Activated naive CD4-positive, alpha-beta T cell treated with anti-CD3 and anti-CD28 coated beads, Interleukin-2, amount 10 ng/mL, durations not matched to agents 7 days and 5 days (primary cell): ENCODE measurements at regions not wholly inside any gene's neighbourhood (a gene's known extent, or its start where the extent isn't known, plus 50 kb on each side); places are given as distances from the start of the nearest gene placed in this dataset.
"Not testable (repeated sequence)": the region's sequence is repeated elsewhere in the genome, so short reads cannot be mapped to it uniquely, and the experiment has no call there.

ENCODE experiments used
- CTCF ChIA-PET: fragments of 350-600 bp; sonication (Branson Sonifier 250); formaldehyde crosslinking; loops from one replicate; lab custom pipeline; 2021; ENCODE audit warnings: antibody characterized with exemption; lab: Charles Lee
- DNase-seq: peaks from one replicate; pipeline ENCODE4 v3.0.0-alpha.2; 2020
- H3K27ac Mint-ChIP-seq: one replicate; pipeline ENCODE4 v1.8.0; 2021; ENCODE audit warnings: mild to moderate bottlenecking, moderate library complexity, mixed read lengths
- H3K27me3 Mint-ChIP-seq: one replicate; pipeline ENCODE4 v1.8.0; 2021; ENCODE audit warnings: mild to moderate bottlenecking, mixed read lengths
- H3K36me3 Mint-ChIP-seq: one replicate; pipeline ENCODE4 v1.8.0; 2021; ENCODE audit warnings: mixed read lengths
- H3K4me1 Mint-ChIP-seq: one replicate; pipeline ENCODE4 v1.8.0; 2021; ENCODE audit warnings: mixed read lengths
- H3K4me3 Mint-ChIP-seq: one replicate; pipeline ENCODE4 v1.8.0; 2021; ENCODE audit warnings: mild to moderate bottlenecking, moderate library complexity, mixed read lengths
- H3K9me3 Mint-ChIP-seq: one replicate; pipeline ENCODE4 v1.8.0; 2021; ENCODE audit warnings: mixed read lengths

- H3K36me3 Mint-ChIP-seq = no peaks in the 10 kb centered on the region
- no peaks in the 10 kb centered on the region for H3K27me3 Mint-ChIP-seq
- H3K4me3 Mint-ChIP-seq = no peak overlapping the region
- H3K4me1 Mint-ChIP-seq = no peaks in the 10 kb centered on the region
- no peak for DNase-seq
- peaks cover 2% of the 10 kb centered on the region for H3K9me3 Mint-ChIP-seq
- CTCF ChIA-PET = no interaction called here
- no peak overlapping the region for H3K27ac Mint-ChIP-seq
Observed at GRCh38 chr4:60656171-60656570, 544.0 kb upstream of the ADGRL3 start.

DNA sequence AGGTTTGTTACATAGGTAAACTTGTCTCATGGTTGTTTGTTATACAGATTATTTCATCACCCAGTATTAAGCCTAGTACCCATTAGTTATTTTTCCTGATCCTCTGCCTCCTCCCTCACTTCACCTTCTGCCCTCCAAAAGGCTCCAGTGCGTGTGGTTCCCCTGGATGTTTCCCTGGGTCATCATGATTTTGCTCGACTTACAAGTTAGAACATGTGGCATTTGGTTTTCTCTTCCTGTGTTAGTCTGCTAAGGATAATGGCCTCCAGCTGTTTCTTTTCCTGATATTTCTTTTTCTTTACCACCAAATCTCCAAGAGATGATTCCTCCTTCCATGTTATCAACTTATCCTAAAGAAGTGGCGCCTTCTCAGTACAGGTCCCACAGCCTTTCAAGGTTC lies 543.1 kb upstream of the ADGRL3 start:
- peaks cover 2% of the 10 kb centered on the region for H3K9me3 Mint-ChIP-seq
- DNase-seq = no peak
- no peaks in the 10 kb centered on the region for H3K4me1 Mint-ChIP-seq
- no peaks in the 10 kb centered on the region for H3K27me3 Mint-ChIP-seq
- CTCF ChIA-PET = no interaction called here
- H3K4me3 Mint-ChIP-seq = no peak overlapping the region
- H3K27ac Mint-ChIP-seq = no peak overlapping the region
- H3K36me3 Mint-ChIP-seq = no peaks in the 10 kb centered on the region

DNA sequence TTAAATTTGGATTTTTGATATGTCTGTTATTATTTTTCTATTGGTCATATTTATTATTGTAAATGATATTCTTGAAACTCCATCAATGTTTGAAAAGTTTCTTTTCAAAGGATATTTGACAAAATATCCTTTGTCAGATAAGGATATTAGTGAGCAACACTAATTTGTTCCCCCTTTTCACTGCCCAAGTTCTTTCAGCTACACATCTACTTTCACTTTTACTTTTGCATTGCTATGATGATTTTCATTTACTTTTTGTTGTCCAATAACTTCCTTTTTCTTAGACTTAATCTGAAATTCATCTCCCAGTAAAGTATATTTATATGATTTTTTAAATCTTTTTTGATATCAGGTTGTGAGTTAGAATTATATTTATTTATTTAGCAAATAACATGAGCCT lies 542.3 kb upstream of the ADGRL3 start:
- no peak overlapping the region for H3K27ac Mint-ChIP-seq
- DNase-seq = no peak
- no peaks in the 10 kb centered on the region for H3K36me3 Mint-ChIP-seq
- H3K27me3 Mint-ChIP-seq = no peaks in the 10 kb centered on the region
- H3K4me3 Mint-ChIP-seq = no peak overlapping the region
- CTCF ChIA-PET = no interaction called here
- H3K4me1 Mint-ChIP-seq = no peaks in the 10 kb centered on the region
- H3K9me3 Mint-ChIP-seq = peaks cover 2% of the 10 kb centered on the region

DNA sequence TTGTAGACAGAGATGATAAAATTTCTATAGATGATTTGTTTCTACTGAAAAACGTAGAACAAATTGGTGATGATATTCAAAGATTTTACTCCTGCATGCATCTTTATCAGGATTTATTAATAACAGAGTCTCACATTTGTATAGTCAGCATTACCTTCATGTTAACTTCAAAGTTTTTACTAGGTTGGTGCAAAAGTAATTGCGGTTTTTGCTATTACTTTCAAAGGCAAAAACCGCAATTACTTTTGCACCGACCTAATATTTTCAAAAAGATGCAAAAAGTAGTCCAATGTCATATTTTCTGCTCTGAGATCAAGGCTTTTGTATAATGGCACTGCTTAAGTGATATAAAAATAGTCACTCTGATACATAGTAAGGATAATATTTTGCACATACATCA lies 536.4 kb upstream of the ADGRL3 start:
- Mint-ChIP-seq H3K27ac (no peak overlapping the region), H3K27me3 (no peaks in the 10 kb centered on the region), H3K36me3 (no peaks in the 10 kb centered on the region), H3K9me3 (peaks cover 2% of the 10 kb centered on the region), H3K4me1 (no peaks in the 10 kb centered on the region), H3K4me3 (no peak overlapping the region)
- no peak for DNase-seq
- CTCF ChIA-PET = no interaction called here

- H3K36me3 Mint-ChIP-seq = no peaks in the 10 kb centered on the region
- CTCF ChIA-PET = no interaction called here
- no peaks in the 10 kb centered on the region for H3K27me3 Mint-ChIP-seq
- no peak overlapping the region for H3K27ac Mint-ChIP-seq
- no peaks in the 10 kb centered on the region for H3K4me1 Mint-ChIP-seq
- no peak for DNase-seq
- no peak overlapping the region for H3K4me3 Mint-ChIP-seq
- H3K9me3 Mint-ChIP-seq = peaks cover 3% of the 10 kb centered on the region
Observed at GRCh38 chr4:60682901-60683300, 517.2 kb upstream of the ADGRL3 start.

GRCh38 chr4:60683357-60683756 lies 516.8 kb upstream of the ADGRL3 start:
- no peaks in the 10 kb centered on the region for H3K4me1 Mint-ChIP-seq
- H3K27ac Mint-ChIP-seq = no peak overlapping the region
- H3K36me3 Mint-ChIP-seq = no peaks in the 10 kb centered on the region
- H3K4me3 Mint-ChIP-seq = no peak overlapping the region
- peaks cover 2% of the 10 kb centered on the region for H3K9me3 Mint-ChIP-seq
- no peaks in the 10 kb centered on the region for H3K27me3 Mint-ChIP-seq
- CTCF ChIA-PET = no interaction called here
- DNase-seq = no peak

DNA sequence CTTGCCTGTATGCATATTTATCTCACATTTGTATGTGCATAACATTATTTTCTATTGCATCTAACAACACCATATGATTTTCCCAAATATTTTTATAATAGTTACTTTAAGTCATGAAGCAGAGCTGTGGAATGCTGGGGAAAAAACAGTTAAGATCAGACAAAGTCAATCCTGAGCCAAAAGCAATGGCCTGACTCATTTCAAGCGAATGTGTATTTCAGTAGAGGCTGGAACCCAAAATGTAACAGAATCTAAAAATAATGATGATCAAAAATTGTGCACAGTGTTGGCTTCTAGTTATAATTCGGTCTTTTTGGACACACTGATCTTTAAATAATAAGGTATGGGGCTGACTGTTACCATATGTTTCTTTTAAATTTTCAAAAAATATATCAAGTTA lies 516.2 kb upstream of the ADGRL3 start:
- Mint-ChIP-seq H3K27ac (no peak overlapping the region), H3K4me3 (no peak overlapping the region), H3K36me3 (no peaks in the 10 kb centered on the region), H3K4me1 (no peaks in the 10 kb centered on the region), H3K9me3 (peaks cover 2% of the 10 kb centered on the region), H3K27me3 (no peaks in the 10 kb centered on the region)
- CTCF ChIA-PET = no interaction called here
- DNase-seq = no peak

DNA sequence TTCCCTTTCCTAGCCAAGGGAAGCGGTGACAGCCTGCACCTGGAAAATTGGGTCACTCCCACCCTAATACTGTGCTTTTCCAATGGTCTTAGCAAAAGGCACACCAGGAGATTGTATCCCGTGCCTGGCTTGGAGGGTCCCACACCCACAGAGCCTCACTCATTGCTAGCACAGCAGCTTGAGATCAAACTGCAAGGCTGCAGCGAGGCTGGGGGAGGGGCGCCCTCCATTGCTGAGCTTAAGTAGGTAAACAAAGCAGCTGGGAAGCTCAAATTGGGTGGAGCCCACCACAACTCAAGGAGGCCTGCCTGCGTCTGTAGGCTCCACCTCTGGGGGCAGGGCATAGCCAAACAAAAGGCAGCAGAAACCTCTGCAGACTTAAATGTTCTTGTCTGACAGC lies 504.1 kb upstream of the ADGRL3 start:
- H3K4me1 Mint-ChIP-seq, CTCF ChIA-PET, H3K9me3 Mint-ChIP-seq, H3K4me3 Mint-ChIP-seq, H3K36me3 Mint-ChIP-seq, DNase-seq, H3K27ac Mint-ChIP-seq, H3K27me3 Mint-ChIP-seq: not testable (repeated sequence)

DNA sequence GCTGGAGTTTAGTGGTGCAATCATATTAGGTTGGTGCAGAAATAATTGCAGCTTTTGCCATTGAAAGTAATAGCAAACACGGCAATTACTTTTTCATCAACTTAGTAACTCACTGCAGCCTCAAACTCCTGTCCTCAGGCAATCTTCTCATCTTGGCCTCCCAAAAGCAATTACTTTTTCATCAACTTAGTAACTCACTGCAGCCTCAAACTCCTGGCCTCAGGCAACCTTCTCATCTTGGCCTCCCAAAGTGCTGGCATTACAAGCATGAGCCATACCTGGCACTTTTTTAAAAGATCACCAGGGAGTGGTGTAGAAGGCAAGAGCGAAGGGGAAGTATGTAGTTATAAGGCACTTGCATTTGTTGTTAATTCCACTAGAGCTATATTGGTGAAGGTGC lies 491.1 kb upstream of the ADGRL3 start:
- no peaks in the 10 kb centered on the region for H3K27me3 Mint-ChIP-seq
- no peak for DNase-seq
- H3K36me3 Mint-ChIP-seq = no peaks in the 10 kb centered on the region
- no peaks in the 10 kb centered on the region for H3K4me1 Mint-ChIP-seq
- peaks cover 6% of the 10 kb centered on the region for H3K9me3 Mint-ChIP-seq
- no peak overlapping the region for H3K4me3 Mint-ChIP-seq
- CTCF ChIA-PET = no interaction called here
- no peak overlapping the region for H3K27ac Mint-ChIP-seq

- Mint-ChIP-seq H3K4me1 (no peaks in the 10 kb centered on the region), H3K4me3 (no peak overlapping the region), H3K27ac (no peak overlapping the region), H3K36me3 (no peaks in the 10 kb centered on the region), H3K27me3 (no peaks in the 10 kb centered on the region), H3K9me3 (no peaks in the 10 kb centered on the region)
- DNase-seq = no peak
- CTCF ChIA-PET = no interaction called here
Observed at GRCh38 chr4:60718874-60719273, 481.3 kb upstream of the ADGRL3 start.

GRCh38 chr4:60721685-60722084 lies 478.4 kb upstream of the ADGRL3 start:
- Mint-ChIP-seq H3K27me3 (no peaks in the 10 kb centered on the region), H3K36me3 (no peaks in the 10 kb centered on the region), H3K27ac (no peak overlapping the region), H3K4me1 (no peaks in the 10 kb centered on the region), H3K4me3 (no peak overlapping the region), H3K9me3 (no peaks in the 10 kb centered on the region)
- CTCF ChIA-PET = no interaction called here
- DNase-seq = no peak

DNA sequence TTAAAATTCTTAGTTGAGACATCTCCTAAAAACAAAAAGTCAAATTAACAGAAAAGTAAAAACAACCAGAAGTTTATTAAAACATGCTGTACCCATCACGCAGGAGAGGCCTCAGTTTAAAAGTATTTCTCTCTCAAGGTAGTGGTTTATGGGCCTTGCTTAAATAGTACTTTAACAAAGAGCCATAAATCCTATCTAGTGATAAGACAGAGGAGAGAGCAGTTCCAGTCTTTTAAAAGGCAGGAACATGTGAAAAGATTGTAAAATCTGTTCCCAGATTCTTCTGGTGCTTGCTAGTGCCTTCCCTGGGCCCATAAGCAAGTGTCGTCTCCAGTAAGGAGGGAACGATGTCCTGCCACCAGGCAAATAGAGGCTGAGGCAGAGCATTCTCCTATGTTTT lies 476.3 kb upstream of the ADGRL3 start:
- H3K27me3 Mint-ChIP-seq = no peaks in the 10 kb centered on the region
- no peak overlapping the region for H3K4me3 Mint-ChIP-seq
- no peaks in the 10 kb centered on the region for H3K4me1 Mint-ChIP-seq
- DNase-seq = no peak
- H3K36me3 Mint-ChIP-seq = no peaks in the 10 kb centered on the region
- H3K27ac Mint-ChIP-seq = no peak overlapping the region
- CTCF ChIA-PET = no interaction called here
- no peaks in the 10 kb centered on the region for H3K9me3 Mint-ChIP-seq

- Mint-ChIP-seq H3K9me3 (no peaks in the 10 kb centered on the region), H3K27ac (no peak overlapping the region)
- no peak for DNase-seq
Observed at GRCh38 chr4:60724623-60725022, 475.5 kb upstream of the ADGRL3 start.

GRCh38 chr4:60726779-60727178 lies 473.3 kb upstream of the ADGRL3 start:
- Mint-ChIP-seq H3K27ac (no peak overlapping the region), H3K9me3 (no peaks in the 10 kb centered on the region), H3K27me3 (no peaks in the 10 kb centered on the region), H3K4me3 (no peak overlapping the region), H3K36me3 (no peaks in the 10 kb centered on the region), H3K4me1 (no peaks in the 10 kb centered on the region)
- CTCF ChIA-PET = no interaction called here
- DNase-seq = no peak

More at GRCh38 chr4:60724623-60725022, 475.5 kb upstream of the ADGRL3 start:
- no peaks in the 10 kb centered on the region for H3K27me3 Mint-ChIP-seq
- H3K4me3 Mint-ChIP-seq = no peak overlapping the region
- no peaks in the 10 kb centered on the region for H3K4me1 Mint-ChIP-seq
- CTCF ChIA-PET = no interaction called here
- H3K36me3 Mint-ChIP-seq = no peaks in the 10 kb centered on the region

DNA sequence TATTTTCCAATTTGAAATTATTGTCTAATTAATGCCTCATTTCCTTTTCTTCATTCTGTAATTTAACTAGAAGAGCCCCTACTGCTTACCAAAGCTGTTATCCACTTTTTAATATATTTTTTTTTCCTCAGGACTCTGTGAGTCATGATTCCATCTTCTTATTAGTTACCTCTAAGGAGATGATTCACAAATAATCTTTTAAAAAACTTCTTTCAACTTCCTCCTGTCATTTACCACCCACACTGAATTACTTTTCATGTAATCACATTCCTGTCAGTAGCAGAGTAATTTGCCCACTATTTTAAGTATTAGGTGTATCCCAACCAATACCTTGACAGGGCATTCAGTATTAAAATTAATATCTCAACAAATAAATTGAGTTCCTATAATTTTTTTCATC lies 470.9 kb upstream of the ADGRL3 start:
- no peak overlapping the region for H3K27ac Mint-ChIP-seq
- H3K36me3 Mint-ChIP-seq = no peaks in the 10 kb centered on the region
- DNase-seq = no peak
- H3K4me1 Mint-ChIP-seq = no peaks in the 10 kb centered on the region
- CTCF ChIA-PET = no interaction called here
- H3K9me3 Mint-ChIP-seq = peaks cover 6% of the 10 kb centered on the region
- H3K27me3 Mint-ChIP-seq = no peaks in the 10 kb centered on the region
- H3K4me3 Mint-ChIP-seq = no peak overlapping the region

DNA sequence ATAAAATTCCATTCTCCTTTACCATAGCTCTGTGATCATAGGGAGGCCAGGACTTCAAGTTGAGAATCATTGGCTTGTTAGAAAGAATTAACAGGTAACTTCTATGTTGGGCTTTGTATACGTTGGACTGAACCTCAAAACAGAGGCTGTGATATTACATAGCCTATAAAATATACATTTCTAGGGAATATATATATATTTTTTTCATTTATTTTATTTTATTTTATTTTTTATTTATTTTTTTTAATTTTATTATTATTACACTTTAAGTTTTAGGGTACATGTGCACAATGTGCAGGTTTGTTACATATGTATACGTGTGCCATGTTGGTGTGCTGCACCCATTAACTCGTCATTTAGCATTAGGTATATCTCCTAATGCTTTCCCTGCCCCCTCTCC lies 470.4 kb upstream of the ADGRL3 start:
- H3K27me3 Mint-ChIP-seq, H3K27ac Mint-ChIP-seq, H3K4me1 Mint-ChIP-seq, DNase-seq, H3K9me3 Mint-ChIP-seq, H3K4me3 Mint-ChIP-seq, H3K36me3 Mint-ChIP-seq, CTCF ChIA-PET: not testable (repeated sequence)
